ENCODE measurements at regions not wholly inside any gene's neighbourhood (a gene's known extent, or its start where the extent isn't known, plus 50 kb on each side); places are given as distances from the start of the nearest gene placed in this dataset.
"Not testable (repeated sequence)": the region's sequence is repeated elsewhere in the genome, so short reads cannot be mapped to it uniquely, and the experiment has no call there.

DNA sequence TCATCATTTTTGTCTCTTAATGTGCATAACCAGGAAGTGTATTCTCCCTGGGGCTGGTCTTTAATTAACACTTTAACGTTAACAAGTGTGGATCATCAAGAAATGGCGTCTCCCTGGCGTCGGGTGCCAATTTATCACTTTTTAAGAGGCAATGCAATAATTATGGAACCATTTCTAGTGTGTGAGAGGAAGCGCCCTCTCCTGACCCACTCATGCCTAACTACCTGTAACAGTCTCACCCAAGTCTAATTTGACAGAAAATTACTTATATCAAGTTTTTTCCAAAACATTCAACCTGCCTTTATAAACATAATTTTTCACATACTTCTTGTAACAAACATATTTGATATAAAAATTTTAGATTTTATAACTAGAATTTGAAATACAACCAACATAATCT is 905.3 kb upstream of the MDGA2 start:
- DNase-seq (ENCODE audit: low read depth), result no peak

- DNase-seq (ENCODE audit: low read depth), result no peak
Observed at GRCh38 chr14:48575772-48576171, 900.4 kb upstream of the MDGA2 start.

- no peak for DNase-seq (ENCODE audit: low read depth)
Observed at GRCh38 chr14:48568688-48569087, 893.3 kb upstream of the MDGA2 start.

GRCh38 chr14:48568252-48568651 is 892.8 kb upstream of the MDGA2 start:
- no peak for DNase-seq (ENCODE audit: low read depth)

DNA sequence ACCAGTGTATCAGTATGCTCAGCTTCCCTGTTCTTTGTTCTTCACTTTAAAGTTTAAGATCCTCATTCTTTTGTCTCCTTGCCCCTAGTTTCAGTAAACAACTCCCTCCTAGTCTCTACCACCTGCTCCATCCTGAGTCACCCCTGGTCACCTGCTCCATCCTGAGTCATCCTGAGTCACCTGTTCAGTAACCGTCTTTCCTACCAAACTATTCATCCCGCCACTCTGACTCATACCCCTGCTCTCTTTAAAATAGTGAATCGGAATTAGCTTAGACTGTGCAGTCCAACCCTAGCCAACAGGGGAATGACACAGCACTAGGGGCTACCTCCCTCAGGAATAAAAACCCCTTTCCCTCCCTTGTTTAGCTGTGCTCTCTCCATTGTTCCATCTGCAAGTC is 888.1 kb upstream of the MDGA2 start:
- no peak for DNase-seq (ENCODE audit: low read depth)

GRCh38 chr14:48561438-48561837 is 886.0 kb upstream of the MDGA2 start:
- DNase-seq (ENCODE audit: low read depth), result not testable (repeated sequence)

DNA sequence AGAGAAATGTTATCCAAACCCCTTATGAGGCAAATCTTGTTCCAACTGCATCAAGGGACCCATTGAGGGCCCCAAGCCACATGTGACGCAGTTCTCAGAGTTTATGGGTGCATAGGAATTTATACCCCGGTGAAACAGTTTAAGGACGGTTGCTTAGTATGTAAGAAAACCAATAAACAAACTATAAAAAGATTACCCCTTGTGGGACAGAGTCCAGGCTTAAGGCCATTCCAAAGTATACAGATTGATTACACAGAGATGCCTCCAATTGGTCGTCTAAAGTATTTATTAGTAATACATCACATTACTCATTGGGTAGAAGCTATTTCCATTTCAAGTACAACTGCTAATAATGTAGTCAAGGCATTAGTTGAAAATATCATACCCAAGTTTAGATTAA is 885.0 kb upstream of the MDGA2 start:
- DNase-seq (ENCODE audit: low read depth), result no peak

DNA sequence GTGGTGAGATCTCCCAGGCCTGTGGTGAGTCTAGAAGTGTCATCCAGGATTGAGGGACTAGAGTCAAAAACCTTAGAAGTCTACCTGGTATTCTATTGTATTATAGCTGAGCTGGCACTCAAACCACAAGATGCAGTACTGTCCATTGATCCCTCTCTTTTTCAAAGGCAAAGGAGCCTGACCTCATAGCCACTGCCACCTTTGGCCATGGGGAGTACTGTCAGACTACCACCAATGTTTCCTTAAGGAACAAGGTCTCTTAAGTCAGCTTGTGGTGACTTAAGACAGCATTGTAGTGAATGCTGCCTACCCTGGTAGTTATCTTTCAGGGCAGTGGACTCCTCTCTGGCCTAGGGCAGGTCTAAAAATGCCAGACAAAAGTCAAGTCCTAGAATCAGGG is 878.0 kb upstream of the MDGA2 start:
- DNase-seq (ENCODE audit: low read depth), result no peak

GRCh38 chr14:48546996-48547395 is 871.6 kb upstream of the MDGA2 start:
- DNase-seq (ENCODE audit: low read depth), result no peak

- no peak for DNase-seq (ENCODE audit: low read depth)
Observed at GRCh38 chr14:48537600-48537999, 862.2 kb upstream of the MDGA2 start.

DNA sequence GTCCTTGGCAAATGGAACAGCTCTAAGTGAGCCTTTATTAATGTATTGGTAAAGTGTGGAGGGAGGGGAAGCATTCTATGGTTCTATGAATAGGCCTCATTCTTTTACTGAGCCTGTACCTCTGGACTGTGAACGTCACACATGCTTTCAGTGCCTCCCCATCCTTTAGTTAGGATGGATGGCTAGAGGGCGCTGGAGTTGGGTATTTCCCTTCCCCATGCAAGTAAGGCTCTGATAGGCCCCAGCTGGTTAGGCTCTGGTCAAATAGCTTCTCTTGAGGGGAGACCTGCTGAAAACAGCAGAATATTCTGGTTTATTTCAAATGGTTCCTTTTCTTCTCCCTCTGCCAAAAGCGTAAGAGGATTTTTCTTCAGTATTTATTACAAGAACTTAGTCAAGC is 860.9 kb upstream of the MDGA2 start:
- no peak for DNase-seq (ENCODE audit: low read depth)

DNA sequence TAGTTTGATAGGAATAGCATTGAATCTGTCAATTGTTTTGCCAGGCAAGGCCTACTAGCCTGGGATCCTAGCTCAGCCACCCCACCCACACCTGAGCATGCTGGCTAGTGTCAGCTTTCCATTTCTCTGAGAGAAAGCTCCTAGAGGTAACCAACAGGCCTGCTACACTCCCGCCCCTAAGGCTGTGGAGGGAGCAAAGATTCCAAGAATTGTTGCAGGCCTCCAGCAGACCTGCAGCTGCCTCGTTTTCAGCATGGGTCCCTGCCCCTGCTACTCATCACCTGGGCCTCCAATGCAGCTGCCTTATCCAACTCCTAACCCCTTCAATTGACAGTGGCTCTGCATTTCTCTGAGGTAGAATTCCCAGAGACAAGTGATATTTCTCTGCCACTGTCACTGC is 852.4 kb upstream of the MDGA2 start:
- DNase-seq (ENCODE audit: low read depth), result no peak

DNA sequence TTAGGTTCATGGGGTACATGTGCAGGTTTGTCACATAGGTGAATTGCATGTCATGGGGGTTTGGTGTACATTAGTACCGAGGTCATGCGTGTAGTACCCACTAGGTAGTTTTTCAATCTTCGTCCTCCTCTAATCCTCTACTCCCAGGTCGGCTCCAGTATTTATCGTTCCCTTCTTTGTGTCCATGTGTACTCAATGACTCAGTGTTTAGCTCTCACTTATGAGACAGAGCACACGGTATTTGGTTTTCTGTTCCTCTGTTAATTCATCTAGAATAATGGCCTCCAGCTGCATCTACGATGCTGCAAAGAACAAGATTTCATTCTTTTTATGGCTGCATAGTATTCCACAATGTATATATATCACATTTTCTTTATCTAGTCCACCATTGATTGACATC is 850.9 kb upstream of the MDGA2 start:
- no peak for DNase-seq (ENCODE audit: low read depth)

DNA sequence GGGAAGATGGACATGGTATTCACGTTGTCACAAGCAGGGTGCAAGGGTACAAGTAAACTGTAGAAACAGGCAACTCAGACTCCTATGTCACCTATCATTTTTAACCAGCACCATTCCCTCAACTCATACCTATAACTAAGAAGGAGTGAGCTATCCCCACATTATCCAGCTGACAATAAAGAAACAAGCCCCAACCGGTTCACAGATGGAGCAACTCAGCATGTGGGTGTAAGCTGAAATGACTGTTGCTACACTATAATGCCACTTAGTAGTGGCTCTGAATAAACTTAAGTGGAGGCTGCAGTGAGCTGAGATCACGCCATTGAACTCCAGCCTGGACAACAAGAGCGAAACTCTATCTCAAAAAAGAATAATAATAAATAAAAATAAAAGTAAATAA is 829.5 kb upstream of the MDGA2 start:
- DNase-seq (ENCODE audit: low read depth), result no peak

GRCh38 chr14:48490756-48491155 is 815.4 kb upstream of the MDGA2 start:
- DNase-seq (ENCODE audit: low read depth), result no peak

GRCh38 chr14:48473944-48474343 is 798.5 kb upstream of the MDGA2 start:
- no peak for DNase-seq (ENCODE audit: low read depth)

- no peak for DNase-seq (ENCODE audit: low read depth)
Observed at GRCh38 chr14:48456051-48456450, 780.6 kb upstream of the MDGA2 start.

GRCh38 chr14:48454887-48455286 is 779.5 kb upstream of the MDGA2 start:
- no peak for DNase-seq (ENCODE audit: low read depth)

GRCh38 chr14:48452437-48452995 is 777.1 kb upstream of the MDGA2 start:
- DNase-seq (ENCODE audit: low read depth), result no peak

GRCh38 chr14:48435221-48435620 is 759.8 kb upstream of the MDGA2 start:
- no peak for DNase-seq (ENCODE audit: low read depth)

GRCh38 chr14:48430805-48431204 is 755.4 kb upstream of the MDGA2 start:
- DNase-seq (ENCODE audit: low read depth), result no peak

DNA sequence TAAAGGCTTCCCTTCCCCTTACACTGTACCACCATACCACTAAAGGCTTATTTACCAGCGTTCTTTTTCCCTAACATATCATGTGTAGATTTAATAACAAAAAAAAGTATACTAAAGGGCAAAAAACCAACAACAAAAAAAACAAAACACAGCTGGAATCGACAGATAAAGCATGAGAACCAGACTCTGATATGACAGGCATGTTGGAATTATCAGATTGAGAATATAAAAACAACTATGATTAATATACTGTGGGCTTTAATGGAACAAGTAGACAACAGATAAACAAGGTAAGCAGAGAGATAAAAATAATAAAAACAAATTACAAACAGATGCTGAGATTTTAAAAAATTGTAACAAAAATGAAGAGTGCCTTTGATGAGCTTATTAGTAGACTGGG is 754.1 kb upstream of the MDGA2 start:
- DNase-seq (ENCODE audit: low read depth), result no peak

- no peak for DNase-seq (ENCODE audit: low read depth)
Observed at GRCh38 chr14:48417715-48418500, 742.5 kb upstream of the MDGA2 start.

- no peak for DNase-seq (ENCODE audit: low read depth)
Observed at GRCh38 chr14:48401321-48401720, 725.9 kb upstream of the MDGA2 start.
